CD14-positive monocyte (primary cell): ENCODE measurements at regions not wholly inside any gene's neighbourhood (a gene's known extent, or its start where the extent isn't known, plus 50 kb on each side); places are given as distances from the start of the nearest gene placed in this dataset.

ENCODE experiments used
- DNase-seq, 3 donors: peaks; one replicate each; pipeline ENCODE4 v3.0.0-alpha.2; 2011 to 2022
- H2AFZ ChIP-seq: 2 replicates; pipeline ENCODE4 v1.6.0; 2012; ENCODE audit warnings: mild to moderate bottlenecking, low read depth, low read length, inconsistent platforms; ENCODE audit not compliant: insufficient read depth, poor library complexity, severe bottlenecking
- H3K27ac ChIP-seq, 2 donors: 1 replicate in 1 of 2; 2 replicates in 1 of 2; pipeline ENCODE4 v1.5.1; 2012 to 2013; ENCODE audit warnings: low read length in 2 of 2, control low read depth in 1 of 2, inconsistent platforms in 1 of 2, low read depth in 1 of 2, mild to moderate bottlenecking in 1 of 2
- H3K27me3 ChIP-seq, 2 donors: one replicate each; pipeline versions ENCODE4 v1.6.0 to v1.6.1; 2011 to 2013; ENCODE audit warnings: low read length in 2 of 2; ENCODE audit not compliant: control insufficient read depth in 2 of 2, insufficient read depth in 2 of 2
- H3K36me3 ChIP-seq, 2 donors: replicated peaks in 1 of 2; 1 replicate in 1 of 2; 2 replicates in 1 of 2; pipeline versions ENCODE4 v1.5.1 to v1.6.1; 2012 to 2013; ENCODE audit warnings: low read length in 2 of 2, control low read depth in 1 of 2, inconsistent platforms in 1 of 2, mild to moderate bottlenecking in 1 of 2; ENCODE audit not compliant: insufficient read depth in 2 of 2, control insufficient read depth in 1 of 2
- H3K4me1 ChIP-seq, 2 donors: 1 replicate in 1 of 2; 2 replicates in 1 of 2; pipeline versions ENCODE4 v1.5.1 to v1.6.1; 2012 to 2013; ENCODE audit warnings: low read length in 2 of 2, control low read depth in 1 of 2, inconsistent platforms in 1 of 2, mild to moderate bottlenecking in 1 of 2, moderate library complexity in 1 of 2; ENCODE audit not compliant: insufficient read depth in 2 of 2, control insufficient read depth in 1 of 2
- H3K4me2 ChIP-seq: replicated peaks from 2 replicates; pipeline ENCODE3; 2012; ENCODE audit warnings: low read length, moderate library complexity, mild to moderate bottlenecking; ENCODE audit not compliant: poor library complexity, severe bottlenecking; ENCODE audit errors: extremely low read depth
- H3K4me3 ChIP-seq, 3 experiments: fragments of 200-600 bp in 1 of 3; sonication (generic) in 1 of 3; replicated peaks in 1 of 3; 1 replicate in 2 of 3; 2 replicates in 1 of 3; pipeline ENCODE4 v1.5.1; 2011 to 2013; ENCODE audit warnings: low read length in 3 of 3, mild to moderate bottlenecking in 3 of 3, control low read depth in 2 of 3, low read depth in 2 of 3, inconsistent platforms in 1 of 3, moderate library complexity in 1 of 3
- H3K79me2 ChIP-seq: 2 replicates; pipeline ENCODE4 v1.6.0; 2012; ENCODE audit warnings: mild to moderate bottlenecking, control low read depth, inconsistent platforms, low read length, moderate library complexity; ENCODE audit not compliant: insufficient read depth
- H3K9ac ChIP-seq: 2 replicates; pipeline ENCODE4 v1.6.0; 2017; ENCODE audit warnings: low read length, mild to moderate bottlenecking; ENCODE audit not compliant: insufficient read depth, poor library complexity, severe bottlenecking
- H3K9me3 ChIP-seq, 2 donors: replicated peaks in 1 of 2; 1 replicate in 1 of 2; 2 replicates in 1 of 2; pipeline versions ENCODE4 v1.5.1 to v1.6.1; 2012 to 2013; ENCODE audit warnings: low read length in 2 of 2, control low read depth in 1 of 2; ENCODE audit not compliant: control insufficient read depth in 1 of 2, insufficient read depth in 1 of 2
- H4K20me1 ChIP-seq: 2 replicates; pipeline ENCODE4 v1.6.0; 2012; ENCODE audit warnings: mild to moderate bottlenecking, low read length, control low read depth, moderate library complexity; ENCODE audit not compliant: insufficient read depth
- H3K27ac Mint-ChIP-seq, 7 donors: one replicate each; pipeline ENCODE4 v1.8.0; 2020; ENCODE audit warnings: mild to moderate bottlenecking in 7 of 7, mixed read lengths in 7 of 7, moderate library complexity in 6 of 7, inconsistent platforms in 2 of 7
- H3K27me3 Mint-ChIP-seq, 3 donors: one replicate each; pipeline ENCODE4 v1.8.0; 2021 to 2022; ENCODE audit warnings: low read depth in 3 of 3, mild to moderate bottlenecking in 3 of 3, mixed read lengths in 3 of 3, moderate library complexity in 3 of 3, inconsistent platforms in 1 of 3
- H3K36me3 Mint-ChIP-seq, 2 donors: one replicate each; pipeline ENCODE4 v1.8.0; 2020; ENCODE audit warnings: mixed read lengths in 2 of 2, inconsistent platforms in 1 of 2, mild to moderate bottlenecking in 1 of 2
- H3K4me1 Mint-ChIP-seq: one replicate; pipeline ENCODE4 v1.8.0; 2020; ENCODE audit warnings: mild to moderate bottlenecking, mixed read lengths
- H3K4me3 Mint-ChIP-seq, 2 donors: one replicate each; pipeline ENCODE4 v1.8.0; 2020; ENCODE audit warnings: mild to moderate bottlenecking in 2 of 2, mixed read lengths in 2 of 2, moderate library complexity in 1 of 2
- H3K9me3 Mint-ChIP-seq, 7 donors: one replicate each; pipeline ENCODE4 v1.8.0; 2020 to 2022; ENCODE audit warnings: mixed read lengths in 7 of 7, mild to moderate bottlenecking in 6 of 7, moderate library complexity in 6 of 7, inconsistent platforms in 2 of 7
- CTCF ChIP-seq: fragments of 200-600 bp; IDR thresholded peaks from one replicate; pipeline ENCODE4 v1.8.0; 2022; ENCODE audit warnings: antibody characterized with exemption, mild to moderate bottlenecking
- WGBS: methylation state at CpG from one replicate; pipeline ENCODE4 v1.1.5; 2013; ENCODE audit warnings: missing lambda C conversion rate; ENCODE audit not compliant: insufficient coverage; 5-methylcytosine and 5-hydroxymethylcytosine counted together
- intact Hi-C, 2 donors: fragments of 100-400 bp; cut with micrococcal nuclease; formaldehyde crosslinking; loops; one replicate each; pipeline versions ENCODE4 v1.15.0 to v1.15.1; 2023

DNA sequence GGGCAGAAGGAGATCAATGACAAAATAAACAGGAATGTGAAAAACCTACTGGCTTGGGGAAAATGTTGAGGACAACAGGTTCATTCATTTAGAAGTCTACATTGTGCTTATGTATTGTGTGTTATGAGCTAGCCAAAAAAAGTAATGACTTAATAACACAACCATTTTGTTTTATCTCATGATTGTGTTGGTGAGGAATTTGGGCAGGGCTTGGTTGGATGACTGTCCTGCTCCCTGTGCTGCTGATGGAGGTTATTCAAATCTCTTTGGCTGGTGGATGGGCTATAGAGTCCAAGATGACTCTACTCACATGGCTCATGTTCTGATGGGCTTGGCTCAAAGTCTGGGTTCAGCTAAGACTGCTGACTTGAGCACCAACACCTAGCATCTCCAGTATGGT lies 116.3 kb downstream of the HS3ST1 start:
- Histone ChIP-seq H3K9ac (no peak overlapping the region), H3K4me2 (no peak overlapping the region), H3K9me3 (peaks cover 8 to 13% of the 10 kb centered on the region in 2 donors), H4K20me1 (no peaks in the 10 kb centered on the region), H3K27ac (no peak overlapping the region), H3K79me2 (no peaks in the 10 kb centered on the region), H3K36me3 (no peaks in the 10 kb centered on the region), H2AFZ (no peak overlapping the region), H3K4me3 (no peak overlapping the region), H3K4me1 (no peaks in the 10 kb centered on the region), H3K27me3 (no peaks in the 10 kb centered on the region)
- H3K27me3 Mint-ChIP-seq, result peaks cover 0 to 2% (median 2%) of the 10 kb centered on the region in 3 donors
- no peak overlapping the region for H3K27ac Mint-ChIP-seq
- DNase-seq, result no peak
- H3K4me3 Mint-ChIP-seq, result no peak overlapping the region
- H3K9me3 Mint-ChIP-seq, result peaks cover 5 to 22% (median 10%) of the 10 kb centered on the region in 7 donors
- H3K4me1 Mint-ChIP-seq, result no peaks in the 10 kb centered on the region
- TF ChIP-seq CTCF, result no peak
- intact Hi-C loops, result no loop called here
- no peaks in the 10 kb centered on the region for H3K36me3 Mint-ChIP-seq

DNA sequence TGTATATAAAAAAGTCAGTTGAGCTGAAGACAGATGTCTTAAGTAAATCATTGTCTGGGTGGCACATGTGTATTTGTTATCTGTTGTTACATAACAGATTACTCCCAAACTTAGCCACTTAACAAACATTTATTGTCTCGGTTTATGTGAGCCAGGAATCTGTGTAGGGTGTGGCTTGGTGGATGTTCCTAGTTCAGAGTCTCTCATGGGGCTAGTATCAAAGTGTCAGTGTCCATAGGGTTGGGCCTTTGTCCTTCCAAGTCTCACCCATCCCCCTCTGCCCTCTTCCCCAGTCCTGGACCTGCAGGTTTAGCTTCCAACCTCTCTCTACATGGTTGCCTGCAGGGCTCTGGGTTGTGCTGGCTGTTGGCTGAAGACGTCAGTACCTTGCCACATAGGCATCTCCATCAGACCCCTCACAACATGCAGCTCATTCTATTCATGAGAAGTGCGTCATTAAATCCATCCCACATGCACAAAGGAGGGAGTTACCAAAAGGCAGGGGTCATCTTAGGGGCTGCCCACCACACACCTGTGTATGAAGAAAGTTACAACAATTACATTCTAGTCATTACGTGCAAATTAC lies 127.5 kb downstream of the HS3ST1 start:
- peaks cover 0 to 7% (median 3%) of the 10 kb centered on the region in 7 donors for H3K9me3 Mint-ChIP-seq
- H2AFZ ChIP-seq, result no peak overlapping the region
- no peaks in the 10 kb centered on the region for H3K4me1 Mint-ChIP-seq
- H3K4me3 Mint-ChIP-seq, result no peak overlapping the region
- H3K27me3 Mint-ChIP-seq, result no peaks in the 10 kb centered on the region
- no peaks in the 10 kb centered on the region for H3K27me3 ChIP-seq
- no peak overlapping the region for H3K27ac Mint-ChIP-seq
- no peaks in the 10 kb centered on the region for H3K9me3 ChIP-seq
- DNase-seq, result no peak
- H4K20me1 ChIP-seq, result no peaks in the 10 kb centered on the region
- no peak overlapping the region for H3K9ac ChIP-seq
- H3K36me3 Mint-ChIP-seq, result no peaks in the 10 kb centered on the region
- 100% methylated on average over 2 of the region's 4 CpGs for WGBS
- intact Hi-C loops, result no loop called here
- no peak overlapping the region for H3K4me2 ChIP-seq
- H3K36me3 ChIP-seq, result no peaks in the 10 kb centered on the region
- H3K4me3 ChIP-seq, result no peak overlapping the region
- no peaks in the 10 kb centered on the region for H3K4me1 ChIP-seq
- TF ChIP-seq CTCF, result no peak
- no peak overlapping the region for H3K27ac ChIP-seq
- H3K79me2 ChIP-seq, result no peaks in the 10 kb centered on the region
